ENCODE measurements at regions not wholly inside any gene's neighbourhood (a gene's known extent, or its start where the extent isn't known, plus 50 kb on each side); places are given as distances from the start of the nearest gene placed in this dataset.

DNA sequence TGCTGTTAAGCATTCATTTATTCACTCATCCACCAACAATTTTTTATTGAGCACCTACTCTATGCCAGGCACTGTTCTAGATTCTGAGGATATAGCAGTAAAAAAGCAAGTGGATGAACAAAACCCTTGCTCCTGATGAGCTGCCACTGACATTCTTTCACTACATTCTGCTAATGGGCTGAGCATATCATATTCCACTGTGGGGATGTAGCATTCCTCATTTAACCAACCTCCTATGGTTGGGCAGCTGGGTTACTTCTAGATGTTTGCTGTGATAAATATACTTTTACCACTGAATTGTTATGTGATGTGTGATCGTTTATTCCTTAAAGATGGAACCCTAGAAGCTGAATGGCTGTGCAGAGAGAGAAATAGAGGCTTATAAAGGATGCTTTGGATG is 176.9 kb downstream of the MN1 start:
- TF ChIP-seq POLR2AphosphoS5 (IDR thresholded peaks at IDR 0.05; ENCODE audit: low read depth, low read length) (no peak), TAF1 (IDR thresholded peaks at IDR 0.05; ENCODE audit: borderline replicate concordance, insufficient read depth, low read length) (no peak), SIN3A (IDR thresholded peaks at IDR 0.05; ENCODE audit: borderline replicate concordance, insufficient read depth, low read length) (no peak), REST (IDR thresholded peaks at IDR 0.05; ENCODE audit: insufficient read depth in 1 of 2, low read depth in 2 of 2, low read length in 2 of 2) (no peak), FOXP2 (optimal IDR thresholded peaks at IDR 0.05; ENCODE audit: borderline replicate concordance, extremely low read depth, extremely low read length, insufficient read depth) (no peak)

DNA sequence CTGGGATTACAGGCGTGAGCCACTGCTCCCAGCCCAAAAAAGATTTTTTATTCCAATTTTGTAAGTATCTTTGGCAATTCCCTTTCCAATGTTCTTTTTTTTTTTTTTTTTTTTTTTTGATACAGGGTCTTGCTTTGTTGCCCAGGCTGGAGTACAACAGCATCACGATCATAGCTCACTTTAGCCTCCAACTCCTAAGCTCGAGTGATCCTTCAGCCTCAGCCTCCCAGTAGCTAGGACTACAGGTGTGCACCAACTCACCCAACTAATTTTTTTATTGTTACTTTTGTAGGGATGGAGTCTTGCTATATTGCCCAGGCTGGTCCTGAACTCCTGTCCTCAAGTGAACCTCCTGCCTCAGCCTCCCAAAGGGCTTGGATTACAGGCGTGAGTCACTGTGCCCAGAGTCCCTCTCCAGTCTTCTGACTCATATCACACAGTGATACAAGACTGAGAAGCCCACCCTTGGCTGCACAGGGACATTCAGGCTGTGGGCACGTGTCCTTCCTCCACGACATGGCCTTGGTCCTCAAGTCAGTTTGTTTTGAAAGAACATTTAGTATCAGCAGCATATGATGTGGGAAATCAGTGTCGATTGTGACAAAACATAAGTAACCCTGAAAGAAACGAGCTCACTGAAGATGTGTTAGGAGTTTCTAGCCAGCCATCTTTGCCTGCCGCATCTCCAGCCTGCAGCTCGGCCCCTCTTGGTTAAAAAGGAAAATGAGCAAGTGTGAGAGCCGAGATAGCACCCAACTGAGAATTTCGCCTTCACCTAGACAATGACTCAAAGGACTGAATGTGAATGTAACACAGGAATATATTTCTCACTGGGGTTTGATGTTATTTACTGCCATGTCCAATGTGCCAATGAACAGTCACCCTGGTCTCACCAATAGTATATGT is 175.5 kb downstream of the MN1 start:
- no peak for TF ChIP-seq POLR2AphosphoS5 (IDR thresholded peaks at IDR 0.05; ENCODE audit: low read depth, low read length)
- TF ChIP-seq FOXP2 (optimal IDR thresholded peaks at IDR 0.05; ENCODE audit: borderline replicate concordance, extremely low read depth, extremely low read length, insufficient read depth) = no peak
- no peak for TF ChIP-seq REST (IDR thresholded peaks at IDR 0.05; ENCODE audit: insufficient read depth in 1 of 2, low read depth in 2 of 2, low read length in 2 of 2)
- TF ChIP-seq SIN3A (IDR thresholded peaks at IDR 0.05; ENCODE audit: borderline replicate concordance, insufficient read depth, low read length) = no peak
- no peak for TF ChIP-seq TAF1 (IDR thresholded peaks at IDR 0.05; ENCODE audit: borderline replicate concordance, insufficient read depth, low read length)

DNA sequence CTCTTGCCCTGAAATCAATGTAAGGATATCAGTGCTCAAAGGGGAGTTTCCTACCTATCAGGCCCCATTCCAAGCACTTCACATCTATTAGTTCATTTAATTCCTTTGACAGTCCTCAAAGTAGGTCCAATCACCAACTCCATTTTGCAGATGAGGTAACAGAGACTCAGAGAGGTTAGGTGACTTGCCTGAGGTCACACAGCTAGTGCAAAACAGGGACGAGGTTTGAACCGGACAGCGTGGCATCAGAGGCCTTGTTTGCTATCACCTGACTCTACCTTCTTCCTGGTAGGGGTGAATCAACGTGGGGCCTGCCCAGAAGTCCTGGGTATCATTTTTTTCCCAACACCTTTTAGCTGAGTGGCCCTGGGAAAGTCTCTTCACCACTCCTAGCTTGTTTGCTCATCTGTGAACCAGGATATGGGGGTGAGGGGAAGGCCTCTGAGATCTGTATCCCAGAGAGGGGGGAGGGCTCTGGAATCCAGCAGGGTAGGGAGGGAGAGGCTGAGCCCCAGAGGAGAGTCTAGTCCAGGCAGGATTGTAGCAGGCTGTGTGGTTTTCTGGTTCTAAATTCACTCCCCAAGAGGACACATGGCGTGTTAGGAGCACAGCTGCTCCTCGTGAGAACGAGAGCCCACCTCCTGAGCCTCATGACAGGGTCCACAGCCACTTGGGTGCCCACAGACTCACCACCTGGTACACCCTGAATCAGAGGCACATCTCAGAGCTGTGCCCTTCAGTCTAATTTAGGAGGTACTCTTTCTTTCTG is 174.7 kb downstream of the MN1 start:
- TF ChIP-seq TAF1 (IDR thresholded peaks at IDR 0.05; ENCODE audit: borderline replicate concordance, insufficient read depth, low read length) (no peak), SIN3A (IDR thresholded peaks at IDR 0.05; ENCODE audit: borderline replicate concordance, insufficient read depth, low read length) (no peak), REST (IDR thresholded peaks at IDR 0.05; ENCODE audit: insufficient read depth in 1 of 2, low read depth in 2 of 2, low read length in 2 of 2) (no peak), POLR2AphosphoS5 (IDR thresholded peaks at IDR 0.05; ENCODE audit: low read depth, low read length) (no peak), FOXP2 (optimal IDR thresholded peaks at IDR 0.05; ENCODE audit: borderline replicate concordance, extremely low read depth, extremely low read length, insufficient read depth) (no peak)

GRCh38 chr22:27627444-27627833 is 174.1 kb downstream of the MN1 start:
- no peak for TF ChIP-seq SIN3A (IDR thresholded peaks at IDR 0.05; ENCODE audit: borderline replicate concordance, insufficient read depth, low read length)
- peak; percentile 34 for TF ChIP-seq FOXP2 (optimal IDR thresholded peaks at IDR 0.05; ENCODE audit: borderline replicate concordance, extremely low read depth, extremely low read length, insufficient read depth)

DNA sequence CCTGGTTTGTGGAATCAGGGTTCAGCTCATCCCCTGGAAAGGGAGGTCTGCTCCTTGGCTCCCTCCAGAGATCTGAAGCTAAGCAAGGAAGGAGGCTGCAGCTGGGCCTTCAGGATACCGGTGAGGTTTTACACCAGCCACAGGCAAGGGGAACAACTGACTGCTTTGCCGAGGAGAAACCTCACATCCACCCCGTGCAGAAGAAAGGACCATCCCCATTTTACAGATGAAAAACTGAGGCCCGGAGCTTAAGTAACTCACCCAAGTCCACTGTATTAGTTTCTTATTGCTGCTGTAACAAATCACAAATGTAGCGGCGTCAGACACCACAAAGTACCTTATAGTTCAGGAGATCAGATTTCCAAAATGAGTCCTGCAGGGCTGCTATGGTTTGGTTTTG is 173.7 kb downstream of the MN1 start:
- no peak for TF ChIP-seq FOXP2 (optimal IDR thresholded peaks at IDR 0.05; ENCODE audit: borderline replicate concordance, extremely low read depth, extremely low read length, insufficient read depth)
- TF ChIP-seq POLR2AphosphoS5 (IDR thresholded peaks at IDR 0.05; ENCODE audit: low read depth, low read length) = no peak
- TF ChIP-seq SIN3A (IDR thresholded peaks at IDR 0.05; ENCODE audit: borderline replicate concordance, insufficient read depth, low read length) = no peak
- no peak for TF ChIP-seq TAF1 (IDR thresholded peaks at IDR 0.05; ENCODE audit: borderline replicate concordance, insufficient read depth, low read length)
- no peak for TF ChIP-seq REST (IDR thresholded peaks at IDR 0.05; ENCODE audit: insufficient read depth in 1 of 2, low read depth in 2 of 2, low read length in 2 of 2)

Measured in PFSK-1 (cell line).